LHCN-M2 (cell line): ENCODE measurements at regions not wholly inside any gene's neighbourhood (a gene's known extent, or its start where the extent isn't known, plus 50 kb on each side); places are given as distances from the start of the nearest gene placed in this dataset.
"Not testable (repeated sequence)": the region's sequence is repeated elsewhere in the genome, so short reads cannot be mapped to it uniquely, and the experiment has no call there.

Source experiments
- DNase-seq: peaks from one replicate; pipeline ENCODE4 v3.0.0-alpha.2; 2012; ENCODE audit warnings: low read depth

GRCh38 chr2:190150413-190150812 is 87.9 kb upstream of the MSTN start:
- DNase-seq: no peak

- no peak for DNase-seq
These were observed 87.4 kb upstream of the MSTN start for GRCh38 chr2:190149908-190150307.

DNA sequence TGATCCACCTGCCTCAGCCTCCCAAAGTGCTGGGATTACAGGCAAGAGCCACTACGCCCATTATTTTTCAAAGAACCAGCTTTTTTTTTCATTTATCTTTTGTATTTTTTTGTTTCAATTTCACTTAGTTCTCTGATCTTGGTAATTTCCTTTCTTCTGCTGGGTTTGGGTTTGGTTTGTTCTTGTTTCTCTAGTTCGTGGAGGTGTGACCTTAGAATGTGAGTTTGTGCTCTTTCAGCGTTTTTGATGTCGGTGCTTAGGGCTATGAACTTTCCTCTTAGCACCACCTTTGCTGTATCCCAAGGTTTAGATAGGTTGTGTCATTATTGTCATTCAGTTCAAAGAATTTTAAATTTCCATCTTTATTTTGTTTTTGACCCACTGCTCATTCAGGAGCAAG is 86.7 kb upstream of the MSTN start:
- no peak for DNase-seq

- DNase-seq: not testable (repeated sequence)
These were observed 83.6 kb upstream of the MSTN start for GRCh38 chr2:190146109-190146508.

DNA sequence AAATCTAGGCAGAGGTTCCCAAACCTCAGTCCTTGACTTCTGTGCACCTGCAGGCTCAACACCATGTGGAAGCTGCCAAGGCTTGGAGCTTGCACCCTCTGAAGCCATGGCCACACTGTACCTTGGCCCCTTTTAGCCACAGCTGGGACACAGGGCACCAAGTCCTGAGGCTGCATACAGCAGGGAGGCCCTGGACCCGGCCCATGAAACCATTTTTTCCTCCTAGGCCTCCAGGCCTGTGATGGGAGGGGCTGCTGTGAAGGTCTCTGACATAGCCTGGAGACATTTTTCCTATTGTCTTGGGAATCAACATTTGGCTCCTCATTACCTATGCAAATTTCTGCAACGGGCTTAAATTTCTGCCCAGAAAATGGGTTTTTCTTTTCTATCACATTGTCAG is 77.9 kb upstream of the MSTN start:
- not testable (repeated sequence) for DNase-seq

DNA sequence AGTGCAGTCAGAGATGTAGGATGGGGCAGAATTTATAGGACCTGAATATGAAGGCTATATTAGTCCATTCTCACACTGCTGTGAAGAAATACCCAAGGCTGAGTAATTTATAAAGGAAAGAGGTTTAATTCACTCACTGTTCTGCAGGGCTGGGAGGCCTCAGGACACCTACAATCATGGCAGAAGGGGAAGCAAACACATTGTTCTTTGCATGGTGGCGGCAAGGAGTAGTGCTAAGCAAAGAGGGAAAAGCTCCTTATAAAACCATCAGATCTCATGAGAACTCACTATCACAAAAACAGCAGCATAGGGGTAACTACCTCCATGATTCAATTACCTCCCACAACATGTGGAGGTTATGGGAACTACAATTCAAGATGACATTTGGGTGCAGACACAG is 76.8 kb upstream of the MSTN start:
- no peak for DNase-seq

DNA sequence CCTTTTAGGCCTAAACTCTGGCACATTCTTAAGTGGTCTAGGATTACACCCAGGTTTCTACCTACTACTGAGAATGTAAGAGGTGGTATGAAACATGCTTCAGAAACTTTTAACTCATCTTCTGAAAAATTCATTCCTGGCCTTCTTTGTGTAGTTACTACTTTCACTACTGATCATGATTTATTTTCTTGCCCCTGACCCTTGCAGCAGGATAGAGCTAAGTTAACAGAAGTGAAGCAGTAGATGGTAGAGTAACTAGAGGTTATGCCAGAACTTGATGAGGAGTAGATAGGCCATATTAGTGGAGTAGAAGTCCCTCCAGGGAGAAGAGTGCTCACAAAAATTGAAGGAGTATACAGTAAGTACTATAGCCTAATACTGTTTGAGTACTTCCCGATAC is 75.5 kb upstream of the MSTN start:
- no peak for DNase-seq

DNA sequence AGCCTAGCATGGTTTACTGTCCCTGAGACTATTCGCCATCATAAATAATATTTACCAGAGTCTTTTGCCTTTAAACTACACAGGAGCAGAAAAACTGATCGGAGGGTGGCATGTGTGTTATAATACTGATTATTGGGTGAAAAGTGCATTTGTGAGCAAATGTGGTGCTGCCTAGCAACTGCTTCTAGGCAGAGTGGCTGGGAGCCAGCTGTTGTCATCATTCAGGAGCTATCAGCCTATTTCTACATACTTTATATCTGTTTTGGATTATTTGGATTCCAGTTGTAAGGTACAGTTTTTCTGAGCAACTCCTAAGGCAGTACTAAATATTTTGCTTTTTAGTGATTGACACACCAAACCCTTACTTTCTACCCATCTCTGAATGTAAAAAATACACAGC is 75.0 kb upstream of the MSTN start:
- peak; percentile 82 for DNase-seq

DNA sequence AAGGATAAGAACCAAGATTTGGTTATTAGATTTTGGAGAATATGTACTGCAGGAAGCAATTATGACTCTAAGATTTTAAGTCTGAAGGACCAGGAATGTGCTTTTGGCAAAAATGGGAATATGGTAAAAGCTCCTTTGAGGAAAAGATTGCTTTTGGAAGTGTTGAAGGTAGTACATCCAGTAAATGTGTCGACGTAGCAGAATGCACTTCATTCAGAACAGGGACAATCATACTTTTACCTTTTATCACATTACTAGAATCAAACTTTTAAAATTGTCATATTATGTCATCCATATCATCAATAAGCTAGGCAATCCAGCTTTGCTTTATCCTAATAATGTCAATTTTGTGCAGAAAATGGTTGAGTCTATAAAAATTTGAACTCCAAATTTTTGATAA is 74.3 kb upstream of the MSTN start:
- no peak for DNase-seq

DNA sequence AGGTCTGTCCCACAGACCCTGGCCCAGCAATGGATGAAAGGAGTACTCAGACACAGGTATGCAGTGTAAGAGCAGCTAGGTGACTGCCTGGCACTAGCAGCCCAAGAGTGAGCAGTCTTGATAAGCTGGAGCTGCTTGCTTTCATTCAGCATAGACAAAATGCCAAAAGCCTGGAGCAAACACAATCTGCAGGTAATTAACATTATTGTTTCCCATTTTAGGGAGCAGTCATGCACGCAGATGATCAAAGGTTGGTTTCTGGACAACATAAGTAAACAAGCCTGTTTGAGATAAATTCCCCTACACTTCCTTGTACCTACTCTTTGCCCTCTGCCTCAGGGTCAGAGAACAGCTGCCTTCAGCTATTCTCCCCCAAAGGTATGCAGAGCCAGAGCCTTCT is 73.7 kb upstream of the MSTN start:
- DNase-seq: no peak

DNA sequence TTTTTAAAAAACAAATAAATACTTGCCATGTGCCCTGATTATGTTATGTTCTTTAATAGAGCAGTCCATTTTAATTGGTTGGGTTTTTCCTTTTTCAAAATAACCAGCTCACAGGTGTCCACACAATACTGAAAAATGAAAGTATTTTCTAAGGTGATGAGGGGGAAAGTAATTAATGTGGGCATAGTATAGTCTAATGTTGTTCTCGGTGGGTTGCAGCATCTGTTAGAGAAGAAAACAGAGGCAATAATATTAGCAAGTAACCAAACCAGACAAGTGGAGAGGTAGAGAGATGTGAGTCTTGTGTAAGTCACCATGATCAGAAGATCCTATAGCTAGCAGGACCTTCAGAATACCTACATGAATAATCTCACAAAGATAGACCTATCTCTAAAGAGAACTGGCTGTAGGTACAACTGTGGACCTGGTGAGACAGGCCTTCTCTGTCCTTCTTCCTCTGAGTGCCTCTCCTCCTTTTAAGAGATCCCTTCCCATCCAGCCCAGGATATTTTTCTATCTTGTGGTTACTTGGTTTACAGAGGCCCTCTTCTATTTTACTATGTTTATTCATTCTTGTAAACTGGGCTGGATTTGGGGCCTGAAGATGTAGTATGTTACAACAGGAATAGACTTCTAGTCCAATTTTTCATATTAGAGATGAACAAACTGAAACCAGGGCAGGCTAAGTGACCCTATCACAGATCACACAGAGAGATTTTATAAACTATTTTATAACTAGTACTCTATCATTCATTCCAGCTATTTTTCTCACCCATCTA is 67.1 kb upstream of the MSTN start:
- no peak for DNase-seq

DNA sequence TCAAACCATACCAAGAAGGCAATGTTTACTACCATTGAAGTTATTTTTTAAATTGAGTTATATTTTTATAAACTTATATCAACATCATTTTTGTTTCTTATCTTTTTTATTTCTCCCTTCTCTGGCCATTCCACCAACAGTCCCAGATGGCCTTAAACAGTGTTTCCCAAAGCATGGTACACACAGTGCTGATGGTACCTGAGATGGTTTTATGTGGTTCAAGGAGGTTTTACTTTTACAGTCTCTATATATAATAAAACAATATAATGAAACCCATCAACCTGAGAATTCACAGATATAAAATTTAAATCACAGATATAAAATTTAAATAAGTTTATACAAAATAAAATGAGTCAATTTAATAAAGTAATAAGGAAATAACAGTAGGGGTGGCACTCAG is 65.1 kb upstream of the MSTN start:
- DNase-seq: no peak

DNA sequence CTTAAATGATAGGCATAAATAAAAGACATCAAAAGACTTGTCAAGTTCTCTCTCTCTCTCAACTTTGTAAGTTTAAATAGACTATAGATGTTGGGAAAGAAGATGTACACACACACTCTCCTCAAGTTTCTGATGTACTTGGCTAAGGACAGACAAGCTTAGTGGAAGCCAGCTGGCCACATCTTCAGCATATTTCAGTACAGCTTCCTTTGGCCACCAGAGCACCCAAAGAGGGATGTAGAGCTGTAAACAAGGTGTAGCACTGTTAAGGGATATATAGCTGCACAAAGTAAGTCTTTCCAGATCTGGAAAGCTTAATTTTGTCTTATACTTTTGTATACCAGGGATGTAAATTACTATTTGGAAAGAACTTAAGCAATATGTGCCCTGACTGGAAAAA is 64.3 kb upstream of the MSTN start:
- DNase-seq: no peak

GRCh38 chr2:190123956-190124355 is 61.4 kb upstream of the MSTN start:
- peak; percentile 74 for DNase-seq

DNA sequence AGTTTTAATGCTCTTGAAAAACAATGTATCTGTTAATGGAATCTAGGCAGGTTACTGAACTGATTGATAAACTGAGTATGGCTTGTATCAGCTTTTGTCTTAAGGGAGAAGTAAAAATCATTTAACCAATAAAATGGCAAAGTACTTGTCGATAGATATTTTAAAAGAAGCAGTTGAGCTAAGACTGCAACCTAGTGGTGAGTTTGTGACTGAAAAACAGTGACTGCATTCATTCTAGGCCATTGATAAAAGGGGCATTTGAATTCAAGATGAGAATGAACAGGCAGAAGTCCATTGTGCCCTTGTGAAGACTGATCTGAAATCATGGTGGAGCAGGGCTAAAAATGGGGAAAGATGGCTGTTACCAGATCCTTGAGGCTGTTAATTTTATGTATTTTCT is 59.4 kb upstream of the MSTN start:
- peak; percentile 48 for DNase-seq

DNA sequence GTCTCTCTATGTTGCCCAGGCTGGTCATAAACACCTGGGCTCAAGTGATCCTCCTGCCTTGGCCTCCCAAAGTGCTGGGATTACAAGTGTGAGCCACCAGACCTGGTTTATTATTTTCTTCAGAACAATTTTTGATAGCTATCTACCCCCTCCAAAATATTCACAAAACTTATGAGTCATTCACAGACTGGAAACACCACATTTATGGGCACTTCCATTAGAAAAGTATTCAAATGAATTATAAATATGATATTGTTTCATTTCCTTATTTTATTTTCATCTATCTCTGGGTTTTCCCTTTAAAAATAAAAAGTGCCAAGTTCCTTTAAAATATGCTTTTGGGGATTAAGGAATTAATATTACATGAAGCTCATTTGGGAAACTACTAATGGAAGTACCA is 58.8 kb upstream of the MSTN start:
- DNase-seq: no peak

GRCh38 chr2:190119923-190120590 is 57.5 kb upstream of the MSTN start:
- no peak for DNase-seq

GRCh38 chr2:190119257-190119656 is 56.7 kb upstream of the MSTN start:
- no peak for DNase-seq

DNA sequence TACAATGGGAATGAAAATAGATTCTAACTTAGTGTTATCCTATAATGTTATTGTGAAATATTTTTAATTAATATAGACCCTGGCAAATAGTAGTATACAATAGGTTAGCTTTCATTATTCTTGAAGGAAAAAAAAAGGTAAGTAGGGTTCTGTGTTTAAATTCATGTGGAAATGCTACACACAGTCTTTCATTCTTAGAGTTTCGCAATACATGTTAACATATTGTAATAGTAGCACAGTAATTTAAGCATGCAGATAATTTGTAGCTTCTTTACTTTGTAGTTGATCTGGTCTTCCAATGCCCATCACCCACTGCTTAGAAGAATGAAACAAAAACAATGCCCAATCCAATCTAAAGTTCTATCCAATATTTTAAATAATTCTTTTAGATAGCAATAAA is 54.8 kb upstream of the MSTN start:
- no peak for DNase-seq

- no peak for DNase-seq
These were observed 50.5 kb upstream of the MSTN start for GRCh38 chr2:190113000-190113399.
